ENCODE measurements at regions not wholly inside any gene's neighbourhood (a gene's known extent, or its start where the extent isn't known, plus 50 kb on each side); places are given as distances from the start of the nearest gene placed in this dataset.

DNA sequence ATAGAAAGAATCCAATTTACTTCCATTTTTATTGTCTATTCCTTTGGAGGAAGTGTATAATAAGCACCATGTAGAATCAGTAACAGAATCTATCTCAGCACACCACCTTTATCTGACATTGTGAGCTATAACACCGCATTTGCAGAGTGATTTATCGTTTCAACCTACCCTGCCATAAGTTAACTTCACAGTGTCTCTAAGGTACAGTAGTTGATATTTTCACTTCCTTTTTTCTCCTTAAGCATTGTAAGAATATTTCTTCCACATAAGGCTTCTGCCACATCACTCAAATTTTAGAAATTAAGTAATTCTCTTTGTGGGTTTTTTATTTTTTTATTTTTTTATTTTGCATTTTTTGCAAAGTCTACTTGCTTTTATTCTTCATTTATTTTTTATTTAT lies 107.1 kb downstream of the TMX3 start:
- H4K20me1 ChIP-seq (ENCODE audit: control insufficient read depth, insufficient read depth, low read depth, low read length): no peaks in the 10 kb centered on the region
- H3K27me3 ChIP-seq (ENCODE audit: control insufficient read depth, low read length): no peaks in the 10 kb centered on the region

GRCh38 chr18:68604256-68604655 lies 110.7 kb downstream of the TMX3 start:
- TF ChIP-seq, protein P1, sequence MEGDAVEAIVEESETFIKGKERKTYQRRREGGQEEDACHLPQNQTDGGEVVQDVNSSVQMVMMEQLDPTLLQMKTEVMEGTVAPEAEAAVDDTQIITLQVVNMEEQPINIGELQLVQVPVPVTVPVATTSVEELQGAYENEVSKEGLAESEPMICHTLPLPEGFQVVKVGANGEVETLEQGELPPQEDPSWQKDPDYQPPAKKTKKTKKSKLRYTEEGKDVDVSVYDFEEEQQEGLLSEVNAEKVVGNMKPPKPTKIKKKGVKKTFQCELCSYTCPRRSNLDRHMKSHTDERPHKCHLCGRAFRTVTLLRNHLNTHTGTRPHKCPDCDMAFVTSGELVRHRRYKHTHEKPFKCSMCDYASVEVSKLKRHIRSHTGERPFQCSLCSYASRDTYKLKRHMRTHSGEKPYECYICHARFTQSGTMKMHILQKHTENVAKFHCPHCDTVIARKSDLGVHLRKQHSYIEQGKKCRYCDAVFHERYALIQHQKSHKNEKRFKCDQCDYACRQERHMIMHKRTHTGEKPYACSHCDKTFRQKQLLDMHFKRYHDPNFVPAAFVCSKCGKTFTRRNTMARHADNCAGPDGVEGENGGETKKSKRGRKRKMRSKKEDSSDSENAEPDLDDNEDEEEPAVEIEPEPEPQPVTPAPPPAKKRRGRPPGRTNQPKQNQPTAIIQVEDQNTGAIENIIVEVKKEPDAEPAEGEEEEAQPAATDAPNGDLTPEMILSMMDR (IDR thresholded peaks at IDR 0.05; ENCODE audit: low read depth, low read length, poor library complexity, severe bottlenecking): no peak
- no peak for TF ChIP-seq EZH2phosphoT487 (IDR thresholded peaks at IDR 0.05; ENCODE audit: borderline replicate concordance, low read length)
- Histone ChIP-seq H3K4me3 (ENCODE audit: low read length) (no peak overlapping the region), H3K79me2 (ENCODE audit: control insufficient read depth, low read length) (no peaks in the 10 kb centered on the region), H3F3A (ENCODE audit: control insufficient read depth, insufficient read depth) (no peaks in the 10 kb centered on the region), H3K4me1 (ENCODE audit: control insufficient read depth, low read length) (no peaks in the 10 kb centered on the region), H3K4me2 (ENCODE audit: low read length) (no peak overlapping the region), H3K9me2 (replicated peaks; ENCODE audit: control insufficient read depth, low read length) (no peaks in the 10 kb centered on the region), H3K9me3 (ENCODE audit: control insufficient read depth, insufficient read depth, low read length) (no peaks in the 10 kb centered on the region), H3K36me3 (ENCODE audit: control insufficient read depth, low read length) (no peaks in the 10 kb centered on the region), H3K27ac (ENCODE audit: low read depth, low read length) (no peak overlapping the region), H4K20me1 (ENCODE audit: control insufficient read depth, insufficient read depth, low read depth, low read length) (no peaks in the 10 kb centered on the region), H3K27me3 (ENCODE audit: control insufficient read depth, low read length) (no peaks in the 10 kb centered on the region)

More for the DNA sequence above, 107.1 kb downstream of the TMX3 start:
- H3K36me3 ChIP-seq (ENCODE audit: control insufficient read depth, low read length): no peaks in the 10 kb centered on the region
- H3K4me3 ChIP-seq (ENCODE audit: low read length): no peak overlapping the region
- no peaks in the 10 kb centered on the region for H3K9me2 ChIP-seq (replicated peaks; ENCODE audit: control insufficient read depth, low read length)
- H3F3A ChIP-seq (ENCODE audit: control insufficient read depth, insufficient read depth): no peaks in the 10 kb centered on the region
- H3K79me2 ChIP-seq (ENCODE audit: control insufficient read depth, low read length): no peaks in the 10 kb centered on the region
- no peak overlapping the region for H3K4me2 ChIP-seq (ENCODE audit: low read length)
- no peaks in the 10 kb centered on the region for H3K9me3 ChIP-seq (ENCODE audit: control insufficient read depth, insufficient read depth, low read length)
- TF ChIP-seq, protein P1 (IDR thresholded peaks at IDR 0.05; ENCODE audit: low read depth, low read length, poor library complexity, severe bottlenecking): no peak
- H3K4me1 ChIP-seq (ENCODE audit: control insufficient read depth, low read length): no peaks in the 10 kb centered on the region
- no peak overlapping the region for H3K27ac ChIP-seq (ENCODE audit: low read depth, low read length)

- no peak overlapping the region for H3K27ac ChIP-seq (ENCODE audit: low read depth, low read length)
- H3K4me1 ChIP-seq (ENCODE audit: control insufficient read depth, low read length): no peaks in the 10 kb centered on the region
- TF ChIP-seq EZH2phosphoT487 (IDR thresholded peaks at IDR 0.05; ENCODE audit: borderline replicate concordance, low read length): no peak
- TF ChIP-seq, protein P1 (IDR thresholded peaks at IDR 0.05; ENCODE audit: low read depth, low read length, poor library complexity, severe bottlenecking): no peak
- no peak overlapping the region for H3K4me3 ChIP-seq (ENCODE audit: low read length)
- no peaks in the 10 kb centered on the region for H3K36me3 ChIP-seq (ENCODE audit: control insufficient read depth, low read length)
- H3K27me3 ChIP-seq (ENCODE audit: control insufficient read depth, low read length): no peaks in the 10 kb centered on the region
- no peaks in the 10 kb centered on the region for H3F3A ChIP-seq (ENCODE audit: control insufficient read depth, insufficient read depth)
- no peak overlapping the region for H3K4me2 ChIP-seq (ENCODE audit: low read length)
- H3K79me2 ChIP-seq (ENCODE audit: control insufficient read depth, low read length): no peaks in the 10 kb centered on the region
- no peaks in the 10 kb centered on the region for H4K20me1 ChIP-seq (ENCODE audit: control insufficient read depth, insufficient read depth, low read depth, low read length)
- no peaks in the 10 kb centered on the region for H3K9me3 ChIP-seq (ENCODE audit: control insufficient read depth, insufficient read depth, low read length)
- H3K9me2 ChIP-seq (replicated peaks; ENCODE audit: control insufficient read depth, low read length): no peaks in the 10 kb centered on the region
Measured at GRCh38 chr18:68596016-68596415, 118.9 kb downstream of the TMX3 start.

DNA sequence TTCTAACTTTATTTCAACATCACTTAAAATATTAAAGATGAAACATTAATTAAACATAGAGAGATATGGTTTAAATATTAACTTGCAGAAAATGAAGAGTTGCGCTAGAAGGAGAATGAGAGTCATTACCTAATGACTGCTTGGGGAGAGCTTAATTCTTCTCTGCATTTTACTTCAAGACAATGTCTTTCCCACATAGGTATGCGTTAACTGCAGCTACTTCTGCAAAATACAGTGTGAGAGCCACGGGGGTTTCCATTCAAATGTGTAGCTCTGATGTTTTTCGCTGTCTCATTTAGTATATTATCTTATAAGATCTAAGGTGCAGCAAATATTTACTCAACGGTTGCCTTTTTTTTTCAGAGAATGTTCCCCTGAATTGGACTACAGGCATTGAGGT lies 126.7 kb downstream of the TMX3 start:
- H3K79me2 ChIP-seq (ENCODE audit: control insufficient read depth, low read length): no peaks in the 10 kb centered on the region
- no peaks in the 10 kb centered on the region for H4K20me1 ChIP-seq (ENCODE audit: control insufficient read depth, insufficient read depth, low read depth, low read length)
- no peaks in the 10 kb centered on the region for H3K4me1 ChIP-seq (ENCODE audit: control insufficient read depth, low read length)
- no peaks in the 10 kb centered on the region for H3K9me2 ChIP-seq (replicated peaks; ENCODE audit: control insufficient read depth, low read length)
- H3K4me3 ChIP-seq (ENCODE audit: low read length): no peak overlapping the region
- no peak overlapping the region for H3K27ac ChIP-seq (ENCODE audit: low read depth, low read length)
- no peaks in the 10 kb centered on the region for H3K27me3 ChIP-seq (ENCODE audit: control insufficient read depth, low read length)
- H3K9me3 ChIP-seq (ENCODE audit: control insufficient read depth, insufficient read depth, low read length): no peaks in the 10 kb centered on the region
- H3K36me3 ChIP-seq (ENCODE audit: control insufficient read depth, low read length): no peaks in the 10 kb centered on the region
- no peaks in the 10 kb centered on the region for H3F3A ChIP-seq (ENCODE audit: control insufficient read depth, insufficient read depth)
- TF ChIP-seq EZH2phosphoT487 (IDR thresholded peaks at IDR 0.05; ENCODE audit: borderline replicate concordance, low read length): no peak
- TF ChIP-seq, protein P1 (IDR thresholded peaks at IDR 0.05; ENCODE audit: low read depth, low read length, poor library complexity, severe bottlenecking): no peak
- no peak overlapping the region for H3K4me2 ChIP-seq (ENCODE audit: low read length)
